ENCODE measurements at regions not wholly inside any gene's neighbourhood (a gene's known extent, or its start where the extent isn't known, plus 50 kb on each side); places are given as distances from the start of the nearest gene placed in this dataset.

DNA sequence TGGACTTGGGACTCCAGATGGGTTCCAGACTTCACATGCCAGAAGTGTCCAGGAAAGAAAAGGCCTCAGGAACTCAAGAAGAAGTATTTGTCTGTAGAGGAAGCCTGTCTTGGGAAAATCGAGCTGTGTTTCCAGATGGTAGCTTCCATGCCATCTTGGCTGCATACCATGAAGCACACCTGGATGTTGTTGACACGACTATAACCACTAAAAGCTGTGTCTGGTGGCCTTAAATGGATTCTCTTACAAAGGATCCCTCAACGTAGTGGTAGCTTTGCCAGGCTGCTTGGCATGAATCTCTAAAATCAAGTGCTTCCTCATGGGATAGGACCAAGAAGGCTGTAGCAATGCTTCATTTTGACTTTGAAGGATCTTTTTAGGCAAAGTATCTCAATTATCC is 313.4 kb upstream of the BOD1L1 start:
- DNase-seq (ENCODE audit: low spot score in 2 of 2) (no peak), ATAC-seq (replicated peaks; ENCODE audit: extremely low read depth, poor library complexity, severe bottlenecking) (no peak)
- no peaks in the 10 kb centered on the region for H3K27me3 Mint-ChIP-seq
- H3K36me3 Mint-ChIP-seq (ENCODE audit: insufficient read depth), result no peaks in the 10 kb centered on the region
- no peak overlapping the region for H3K27ac Mint-ChIP-seq (ENCODE audit: low read depth)
- H3K9me3 Mint-ChIP-seq, result no peaks in the 10 kb centered on the region
- H3K4me3 Mint-ChIP-seq, result no peak overlapping the region
- H3K4me1 Mint-ChIP-seq, result no peaks in the 10 kb centered on the region

DNA sequence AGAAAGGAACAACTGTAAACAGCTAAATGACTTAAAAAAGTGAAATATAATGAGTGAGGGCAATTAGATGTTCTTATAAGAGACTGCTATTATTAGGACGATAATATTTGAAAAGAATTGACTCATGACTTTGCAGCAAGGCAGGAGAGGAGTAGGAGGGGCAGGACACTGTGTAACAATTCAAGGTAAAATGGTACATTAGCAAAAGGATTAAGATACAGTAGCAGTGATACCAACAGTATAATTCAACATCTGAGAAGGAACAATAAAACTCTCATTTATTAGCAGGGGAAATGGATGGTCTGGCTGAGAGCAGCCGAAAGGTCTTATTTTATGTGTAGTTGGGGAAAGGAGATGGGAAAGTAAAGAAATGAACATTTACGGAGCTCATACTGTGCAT is 315.5 kb upstream of the BOD1L1 start:
- H3K27me3 Mint-ChIP-seq, result no peaks in the 10 kb centered on the region
- no peak overlapping the region for H3K4me3 Mint-ChIP-seq
- H3K36me3 Mint-ChIP-seq (ENCODE audit: insufficient read depth), result no peaks in the 10 kb centered on the region
- ATAC-seq (replicated peaks; ENCODE audit: extremely low read depth, poor library complexity, severe bottlenecking), result no peak
- no peaks in the 10 kb centered on the region for H3K9me3 Mint-ChIP-seq
- DNase-seq (ENCODE audit: low spot score in 2 of 2), result no peak
- no peaks in the 10 kb centered on the region for H3K4me1 Mint-ChIP-seq
- H3K27ac Mint-ChIP-seq (ENCODE audit: low read depth), result no peak overlapping the region

DNA sequence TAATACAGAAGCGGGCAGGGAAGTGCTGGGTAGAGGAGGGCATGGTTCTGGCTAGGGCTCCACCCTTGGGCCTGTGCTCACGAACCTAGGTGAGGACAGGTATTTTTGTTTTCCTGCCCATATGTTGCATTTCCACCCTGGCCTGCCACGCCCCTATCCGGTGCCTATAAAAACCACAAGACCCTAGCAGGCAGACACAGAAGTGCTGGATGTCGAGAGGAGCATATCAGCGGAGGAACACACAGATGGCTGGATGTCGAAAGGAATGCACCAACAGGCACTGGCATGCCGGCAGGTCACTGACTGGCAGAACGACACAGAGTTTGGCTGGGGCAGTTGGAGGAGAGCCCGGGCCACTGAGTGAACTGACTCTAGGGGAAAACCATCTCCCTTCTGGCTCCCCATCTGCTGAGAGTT is 316.6 kb upstream of the BOD1L1 start:
- no peak for DNase-seq (ENCODE audit: low spot score in 2 of 2)
- H3K9me3 Mint-ChIP-seq, result no peaks in the 10 kb centered on the region
- no peaks in the 10 kb centered on the region for H3K36me3 Mint-ChIP-seq (ENCODE audit: insufficient read depth)
- H3K4me3 Mint-ChIP-seq, result no peak overlapping the region
- H3K27me3 Mint-ChIP-seq, result no peaks in the 10 kb centered on the region
- no peak for ATAC-seq (replicated peaks; ENCODE audit: extremely low read depth, poor library complexity, severe bottlenecking)
- H3K4me1 Mint-ChIP-seq, result no peaks in the 10 kb centered on the region
- H3K27ac Mint-ChIP-seq (ENCODE audit: low read depth), result no peak overlapping the region

DNA sequence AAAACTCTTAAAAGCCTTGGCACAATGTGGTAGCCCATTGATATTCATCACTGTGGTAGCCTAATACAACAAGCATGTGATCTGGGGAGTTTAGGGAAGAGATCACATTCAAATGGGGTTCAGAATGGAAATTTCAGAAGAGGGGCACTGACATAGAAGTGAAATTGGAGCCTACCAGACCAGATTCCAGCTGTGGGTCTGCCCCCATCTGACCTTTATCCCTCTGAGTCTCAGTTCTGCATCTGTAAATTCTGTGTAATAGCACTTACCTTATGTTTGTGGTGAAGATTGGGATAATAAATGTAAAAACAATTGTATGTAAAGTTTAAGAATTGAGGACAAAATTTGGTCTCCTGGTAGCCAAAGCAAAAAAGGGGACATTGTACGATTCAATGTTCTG is 320.4 kb upstream of the BOD1L1 start:
- H3K4me3 Mint-ChIP-seq, result no peak overlapping the region
- no peak for ATAC-seq (replicated peaks; ENCODE audit: extremely low read depth, poor library complexity, severe bottlenecking)

DNA sequence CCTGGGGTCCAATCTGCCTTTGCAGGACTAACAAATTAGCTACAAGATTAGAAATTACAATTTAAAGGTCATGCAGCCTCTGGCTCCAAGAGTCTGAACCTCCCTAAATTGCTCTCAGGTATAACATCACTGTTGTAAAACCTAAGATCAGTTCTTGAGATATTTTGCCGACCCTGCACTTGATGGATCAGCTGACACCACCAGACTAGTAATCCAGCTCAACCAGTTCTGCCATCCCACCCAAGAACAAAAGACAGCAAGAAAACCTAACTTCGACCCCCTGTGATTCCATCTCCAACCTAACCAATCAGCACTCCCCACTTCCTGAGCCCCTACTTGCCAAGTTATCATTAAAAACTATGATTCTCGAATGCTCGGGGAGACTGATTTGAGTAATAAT is 323.0 kb upstream of the BOD1L1 start:
- Mint-ChIP-seq H3K27ac (ENCODE audit: low read depth) (no peak overlapping the region), H3K4me3 (no peak overlapping the region)
- DNase-seq (ENCODE audit: low spot score in 2 of 2), result no peak

More for the DNA sequence above, 320.4 kb upstream of the BOD1L1 start:
- Mint-ChIP-seq H3K4me1 (no peaks in the 10 kb centered on the region), H3K36me3 (ENCODE audit: insufficient read depth) (no peaks in the 10 kb centered on the region), H3K9me3 (peaks cover 6% of the 10 kb centered on the region), H3K27ac (ENCODE audit: low read depth) (no peak overlapping the region), H3K27me3 (no peaks in the 10 kb centered on the region)
- no peak for DNase-seq (ENCODE audit: low spot score in 2 of 2)

DNA sequence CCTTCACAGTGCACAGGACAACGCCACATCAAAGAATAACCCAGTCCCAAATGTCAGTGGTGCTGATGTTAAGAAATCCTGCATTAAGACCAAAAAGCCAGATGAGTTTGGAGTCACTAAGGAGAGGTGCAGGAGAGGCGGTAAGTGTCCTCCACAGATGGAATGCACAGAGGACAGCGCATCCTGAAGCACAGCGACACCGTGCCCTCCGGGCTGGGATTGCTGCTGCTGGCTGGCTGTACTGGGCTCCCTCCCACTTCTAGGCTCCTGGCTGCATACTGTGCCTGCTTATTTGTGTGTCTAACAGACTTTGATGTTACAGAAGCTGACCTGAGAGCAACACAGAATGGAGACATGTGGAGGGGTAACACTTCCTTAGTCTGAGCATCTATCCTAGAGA is 325.6 kb upstream of the BOD1L1 start:
- ATAC-seq (replicated peaks; ENCODE audit: extremely low read depth, poor library complexity, severe bottlenecking), result no peak

More for the DNA sequence above, 323.0 kb upstream of the BOD1L1 start:
- Mint-ChIP-seq H3K9me3 (peaks cover 6% of the 10 kb centered on the region), H3K4me1 (no peaks in the 10 kb centered on the region), H3K36me3 (ENCODE audit: insufficient read depth) (no peaks in the 10 kb centered on the region), H3K27me3 (no peaks in the 10 kb centered on the region)
- ATAC-seq (replicated peaks; ENCODE audit: extremely low read depth, poor library complexity, severe bottlenecking), result no peak

DNA sequence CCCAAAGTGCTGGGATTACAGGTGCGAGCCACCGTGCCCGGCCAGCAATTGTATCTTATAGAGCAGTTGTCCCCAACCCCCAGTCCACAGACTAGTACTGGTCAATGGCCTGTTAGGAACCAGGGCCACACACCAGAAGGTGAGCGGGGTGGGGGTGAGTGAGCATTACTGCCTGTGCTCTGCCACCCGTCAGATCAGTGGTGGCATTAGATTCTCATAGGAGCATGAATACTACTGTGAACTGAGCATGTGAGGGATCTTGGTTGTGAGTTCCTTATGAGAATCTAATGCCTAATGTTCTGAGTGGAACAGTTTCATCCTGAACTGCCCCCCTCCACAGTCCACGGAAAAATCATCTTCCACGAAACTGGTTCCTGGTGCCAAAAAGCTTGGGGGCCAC is 328.0 kb upstream of the BOD1L1 start:
- Mint-ChIP-seq H3K4me3 (no peak overlapping the region), H3K27ac (ENCODE audit: low read depth) (no peak overlapping the region), H3K4me1 (no peaks in the 10 kb centered on the region), H3K9me3 (peaks cover 6% of the 10 kb centered on the region), H3K36me3 (ENCODE audit: insufficient read depth) (no peaks in the 10 kb centered on the region), H3K27me3 (no peaks in the 10 kb centered on the region)
- DNase-seq (ENCODE audit: low spot score in 2 of 2) (no peak), ATAC-seq (replicated peaks; ENCODE audit: extremely low read depth, poor library complexity, severe bottlenecking) (no peak)

More for the DNA sequence above, 325.6 kb upstream of the BOD1L1 start:
- Mint-ChIP-seq H3K27ac (ENCODE audit: low read depth) (no peak overlapping the region), H3K4me3 (no peak overlapping the region), H3K27me3 (no peaks in the 10 kb centered on the region), H3K36me3 (ENCODE audit: insufficient read depth) (no peaks in the 10 kb centered on the region), H3K4me1 (no peaks in the 10 kb centered on the region), H3K9me3 (peaks cover 6% of the 10 kb centered on the region)
- DNase-seq (ENCODE audit: low spot score in 2 of 2), result no peak

DNA sequence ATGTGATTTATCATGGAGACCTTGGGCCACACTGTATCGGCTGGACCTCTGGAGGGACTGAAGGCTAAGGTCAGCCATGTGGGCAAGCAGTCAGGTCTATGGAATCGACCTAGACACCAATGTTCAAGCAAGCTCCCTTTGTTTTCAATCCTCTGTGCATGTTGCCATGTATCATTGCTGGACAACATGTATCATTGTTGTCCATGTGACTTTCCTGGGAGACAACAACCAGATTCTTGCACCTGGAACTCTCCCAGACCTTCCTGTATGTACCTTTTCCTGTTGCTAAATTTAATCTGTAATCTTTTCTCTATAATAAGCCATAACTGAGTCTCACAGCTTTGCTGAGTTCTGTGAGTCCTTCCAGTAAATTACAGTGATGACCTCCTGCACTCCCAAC is 329.4 kb upstream of the BOD1L1 start:
- no peak for ATAC-seq (replicated peaks; ENCODE audit: extremely low read depth, poor library complexity, severe bottlenecking)
- no peaks in the 10 kb centered on the region for H3K4me1 Mint-ChIP-seq
- no peak overlapping the region for H3K27ac Mint-ChIP-seq (ENCODE audit: low read depth)
- H3K27me3 Mint-ChIP-seq, result no peaks in the 10 kb centered on the region
- H3K4me3 Mint-ChIP-seq, result no peak overlapping the region
- no peak for DNase-seq (ENCODE audit: low spot score in 2 of 2)
- no peaks in the 10 kb centered on the region for H3K36me3 Mint-ChIP-seq (ENCODE audit: insufficient read depth)
- H3K9me3 Mint-ChIP-seq, result peaks cover 6% of the 10 kb centered on the region

DNA sequence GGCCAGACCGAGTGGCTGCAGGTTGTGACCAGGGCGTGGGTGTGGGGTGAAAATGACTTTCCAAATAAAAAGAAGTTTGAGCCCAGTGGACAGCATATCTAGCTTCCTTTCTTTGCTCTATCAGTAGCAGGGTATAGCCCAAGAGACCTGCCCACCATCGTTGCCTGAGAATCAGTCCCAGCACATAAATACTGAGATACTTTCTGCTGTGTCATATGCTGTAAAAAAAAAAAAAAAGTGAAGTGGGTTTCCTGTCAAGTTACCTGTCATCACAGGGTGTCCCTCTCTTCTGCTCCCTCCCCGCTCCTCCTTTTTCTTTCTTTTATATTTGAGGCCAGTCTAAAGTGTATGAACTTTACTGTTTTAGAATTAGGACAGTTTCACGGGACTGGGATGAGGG is 330.3 kb upstream of the BOD1L1 start:
- Mint-ChIP-seq H3K27me3 (no peaks in the 10 kb centered on the region), H3K27ac (ENCODE audit: low read depth) (no peak overlapping the region), H3K9me3 (peaks cover 1% of the 10 kb centered on the region), H3K36me3 (ENCODE audit: insufficient read depth) (no peaks in the 10 kb centered on the region), H3K4me1 (no peaks in the 10 kb centered on the region), H3K4me3 (no peak overlapping the region)
- ATAC-seq (replicated peaks; ENCODE audit: extremely low read depth, poor library complexity, severe bottlenecking) (no peak), DNase-seq (ENCODE audit: low spot score in 2 of 2) (no peak)

DNA sequence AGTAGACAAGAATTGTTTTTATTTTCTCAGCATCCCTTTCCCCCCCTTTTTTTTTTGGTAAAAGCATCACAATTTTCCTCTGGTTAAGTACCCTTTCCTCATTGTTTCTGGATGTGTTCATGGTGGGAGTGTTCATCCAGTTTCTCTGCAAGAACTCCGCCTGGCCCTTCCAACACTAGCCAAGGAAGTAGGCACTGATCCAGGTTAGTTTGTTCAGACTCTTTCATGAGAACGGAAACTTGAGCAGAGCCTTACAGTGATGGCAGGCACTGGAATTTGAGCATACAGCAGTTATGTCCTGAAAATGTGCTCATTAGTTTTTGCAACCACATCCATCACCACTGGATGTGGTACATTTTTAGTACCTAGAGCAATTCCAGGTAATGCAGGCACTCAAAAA is 336.1 kb upstream of the BOD1L1 start:
- H3K36me3 Mint-ChIP-seq (ENCODE audit: insufficient read depth), result no peaks in the 10 kb centered on the region
- H3K9me3 Mint-ChIP-seq, result peaks cover 6% of the 10 kb centered on the region
- H3K4me3 Mint-ChIP-seq, result no peak overlapping the region
- no peaks in the 10 kb centered on the region for H3K4me1 Mint-ChIP-seq
- DNase-seq (ENCODE audit: low spot score in 2 of 2) (no peak), ATAC-seq (replicated peaks; ENCODE audit: extremely low read depth, poor library complexity, severe bottlenecking) (no peak)
- H3K27me3 Mint-ChIP-seq, result no peaks in the 10 kb centered on the region
- H3K27ac Mint-ChIP-seq (ENCODE audit: low read depth), result no peak overlapping the region

DNA sequence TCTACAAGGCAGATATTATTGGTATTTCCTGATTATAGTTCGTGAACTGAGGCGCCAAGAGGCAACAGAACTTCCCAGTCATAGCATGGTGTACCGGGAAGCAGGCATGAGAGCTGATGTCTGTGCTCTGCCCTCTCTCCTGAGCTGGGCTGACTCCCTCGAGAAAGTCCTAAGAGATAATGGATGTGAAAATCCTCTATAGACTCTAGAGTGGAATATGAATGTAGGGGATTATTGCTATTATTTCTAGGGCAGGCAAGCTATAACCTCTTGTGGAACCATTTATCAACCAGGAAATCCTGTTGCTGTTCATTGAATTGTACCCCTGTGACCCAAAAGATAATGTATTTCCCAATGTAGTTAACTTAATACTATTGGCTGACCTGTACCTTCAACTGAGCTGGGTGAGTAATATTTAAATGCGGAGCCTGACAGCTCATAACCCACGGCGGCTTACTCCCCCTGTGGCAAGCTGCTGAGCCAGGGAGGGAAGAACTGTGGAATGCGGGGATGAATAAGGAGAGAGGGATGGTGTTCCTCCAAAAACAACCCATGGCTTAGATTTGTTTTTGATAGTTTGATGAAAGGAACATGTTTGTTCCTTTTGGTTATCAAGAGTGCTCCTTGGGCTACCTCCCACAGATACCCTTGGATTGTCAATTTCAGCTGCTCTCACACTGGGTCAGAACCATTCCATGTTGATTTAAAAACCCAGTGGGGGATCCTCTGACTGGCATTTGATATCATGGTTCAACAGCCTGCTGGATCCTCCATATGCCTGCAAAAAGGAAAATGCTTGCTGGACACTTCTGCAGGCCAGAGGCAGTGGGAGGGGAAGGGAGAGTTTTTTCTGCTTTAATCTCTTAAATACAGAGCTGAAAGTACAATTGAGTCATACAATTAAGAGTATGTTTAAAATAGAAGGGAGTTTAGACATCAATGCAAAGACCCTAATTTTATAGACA is 339.0 kb upstream of the BOD1L1 start:
- Mint-ChIP-seq H3K27me3 (no peaks in the 10 kb centered on the region), H3K36me3 (ENCODE audit: insufficient read depth) (no peaks in the 10 kb centered on the region), H3K4me1 (no peaks in the 10 kb centered on the region), H3K27ac (ENCODE audit: low read depth) (no peak overlapping the region), H3K9me3 (peaks cover 6% of the 10 kb centered on the region), H3K4me3 (no peak overlapping the region)
- DNase-seq (ENCODE audit: low spot score in 2 of 2), result no peak
- ATAC-seq (replicated peaks; ENCODE audit: extremely low read depth, poor library complexity, severe bottlenecking), result no peak

DNA sequence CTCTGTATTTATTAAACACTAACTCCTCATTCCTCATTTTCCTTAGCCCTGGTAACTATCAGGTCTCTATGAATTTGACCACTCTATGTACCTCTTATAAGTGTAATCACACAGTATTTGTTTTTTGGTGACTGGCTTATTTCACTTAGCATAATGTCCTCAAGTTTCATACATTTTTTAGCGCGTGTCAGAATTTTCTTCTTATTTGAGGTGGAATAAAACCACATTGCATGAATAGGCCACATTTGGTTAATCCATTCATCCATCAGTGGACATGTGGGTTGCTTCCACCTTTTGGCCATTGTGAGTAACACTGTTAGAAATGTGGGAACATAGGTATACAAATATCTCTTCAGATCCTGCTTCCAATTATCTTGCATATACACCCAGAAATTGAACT is 341.2 kb upstream of the BOD1L1 start:
- no peaks in the 10 kb centered on the region for H3K27me3 Mint-ChIP-seq
- H3K36me3 Mint-ChIP-seq (ENCODE audit: insufficient read depth), result no peaks in the 10 kb centered on the region
- ATAC-seq (replicated peaks; ENCODE audit: extremely low read depth, poor library complexity, severe bottlenecking), result no peak
- no peaks in the 10 kb centered on the region for H3K9me3 Mint-ChIP-seq
- no peaks in the 10 kb centered on the region for H3K4me1 Mint-ChIP-seq
- DNase-seq (ENCODE audit: low spot score in 2 of 2), result no peak
- H3K4me3 Mint-ChIP-seq, result no peak overlapping the region
- no peak overlapping the region for H3K27ac Mint-ChIP-seq (ENCODE audit: low read depth)

DNA sequence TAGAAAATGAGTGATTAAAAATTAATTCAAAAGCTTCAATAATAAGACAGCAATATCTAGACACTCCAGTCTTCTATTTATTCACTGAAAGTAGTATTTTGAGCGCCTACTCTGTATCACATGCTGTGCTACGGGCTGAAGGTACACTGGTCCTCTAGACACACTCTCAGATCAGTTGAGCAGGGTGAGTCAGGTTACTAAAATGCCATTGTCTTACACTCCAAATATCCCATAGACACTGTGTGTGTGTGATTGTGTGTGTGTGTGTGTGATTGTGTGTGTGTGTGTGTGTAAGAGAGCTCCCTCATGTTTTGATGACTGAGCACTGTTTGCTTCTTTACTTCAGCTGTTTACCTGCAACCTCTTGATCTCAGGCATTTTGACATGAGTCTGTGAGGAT is 342.8 kb upstream of the BOD1L1 start:
- H3K27ac Mint-ChIP-seq (ENCODE audit: low read depth), result no peak overlapping the region
- no peaks in the 10 kb centered on the region for H3K4me1 Mint-ChIP-seq
- H3K27me3 Mint-ChIP-seq, result no peaks in the 10 kb centered on the region
- H3K9me3 Mint-ChIP-seq, result no peaks in the 10 kb centered on the region
- H3K36me3 Mint-ChIP-seq (ENCODE audit: insufficient read depth), result no peaks in the 10 kb centered on the region
- DNase-seq (ENCODE audit: low spot score in 2 of 2), result no peak
- ATAC-seq (replicated peaks; ENCODE audit: extremely low read depth, poor library complexity, severe bottlenecking), result no peak
- H3K4me3 Mint-ChIP-seq, result no peak overlapping the region

Measured in central memory CD8-positive, alpha-beta T cell (primary cell).